ENCODE measurements at regions not wholly inside any gene's neighbourhood (a gene's known extent, or its start where the extent isn't known, plus 50 kb on each side); places are given as distances from the start of the nearest gene placed in this dataset.

GRCh38 chr14:43914041-43914693, 592.9 kb downstream of the FSCB start:
- DNase-seq (ENCODE audit: low read depth, low spot score) (no peak), FAIRE-seq (no peak)
- ChIA-PET POLR2A (no interaction called here), CTCF (no interaction called here)
- TF ChIP-seq POLR2AphosphoS5 (IDR thresholded peaks at IDR 0.05; ENCODE audit: insufficient read depth, low read depth, low read length) (no peak), GATA2 (IDR thresholded peaks at IDR 0.05; ENCODE audit: insufficient read depth, insufficient read length, low read depth, low read length) (no peak), FOS (IDR thresholded peaks at IDR 0.05; ENCODE audit: borderline replicate concordance, insufficient read depth, low read length) (no peak), MYC (IDR thresholded peaks at IDR 0.05; ENCODE audit: low read depth, low read length) (no peak), JUN (IDR thresholded peaks at IDR 0.05; ENCODE audit: borderline replicate concordance, insufficient read depth, insufficient read length, low read depth) (no peak), EZH2 (IDR thresholded peaks at IDR 0.05; ENCODE audit: borderline replicate concordance, low read depth, low read length, severe bottlenecking) (no peak), MAX (IDR thresholded peaks at IDR 0.05; ENCODE audit: insufficient read depth, insufficient read length) (no peak), POLR2A (IDR thresholded peaks at IDR 0.05; ENCODE audit: low read depth, low read length) (no peak), CTCF (IDR thresholded peaks at IDR 0.05; ENCODE audit: extremely low read depth in 1 of 2, insufficient read depth in 1 of 2, low read depth in 1 of 2, low read length in 2 of 2) (no peak)
- no TSS peak for BruUV-seq (replicated peaks)
- Histone ChIP-seq H3K4me1 (ENCODE audit: control insufficient read depth, extremely low read depth, insufficient read depth, low read length) (no peaks in the 10 kb centered on the region), H3K9ac (replicated peaks; ENCODE audit: extremely low read depth, insufficient read depth, low read length) (no peak overlapping the region), H3K4me2 (ENCODE audit: insufficient read depth, low read length) (no peak overlapping the region), H4K20me1 (replicated peaks; ENCODE audit: control insufficient read depth, extremely low read depth, insufficient read depth, low read length) (no peaks in the 10 kb centered on the region), H3K27me3 (ENCODE audit: control insufficient read depth in 2 of 2, insufficient read depth in 2 of 2, low read length in 2 of 2) (no peaks in the 10 kb centered on the region), H3K9me3 (replicated peaks; ENCODE audit: control insufficient read depth, insufficient read depth, low read length) (peaks cover 2% of the 10 kb centered on the region), H3K36me3 (ENCODE audit: control insufficient read depth in 2 of 2, extremely low read depth in 1 of 2, insufficient read depth in 2 of 2, low read length in 2 of 2) (no peaks in the 10 kb centered on the region), H3K4me3 (replicated peaks in 1 of 3; ENCODE audit: insufficient read depth in 1 of 3, low read depth in 1 of 3, low read length in 3 of 3) (no peak overlapping the region), H3K9me1 (replicated peaks; ENCODE audit: control insufficient read depth, extremely low read depth, insufficient read depth, low read length) (no peaks in the 10 kb centered on the region), H3K27ac (ENCODE audit: insufficient read depth, low read depth, low read length) (no peak overlapping the region), H2AFZ (ENCODE audit: low read depth, low read length) (no peak overlapping the region), H3K79me2 (ENCODE audit: control insufficient read depth, insufficient read depth, low read length) (no peaks in the 10 kb centered on the region)
- intact Hi-C loops (cut with micrococcal nuclease) (no loop called here), dilution Hi-C loops (cut with MboI; ENCODE audit: extremely low pct_ligation_motif_present, low sequenced_read_pairs) (no loop called here)

Data from endothelial cell of umbilical vein (primary cell).